GM19463 (cell line): ENCODE measurements at regions not wholly inside any gene's neighbourhood (a gene's known extent, or its start where the extent isn't known, plus 50 kb on each side); places are given as distances from the start of the nearest gene placed in this dataset.
"Not testable (repeated sequence)": the region's sequence is repeated elsewhere in the genome, so short reads cannot be mapped to it uniquely, and the experiment has no call there.

ENCODE experiments used
- ATAC-seq: cut with Tn5 transposase; IDR thresholded peaks from one replicate; pipeline ENCODE4 v1.9.1; 2021; ENCODE audit warnings: mild to moderate bottlenecking, moderate library complexity; ENCODE audit not compliant: unreplicated experiment

DNA sequence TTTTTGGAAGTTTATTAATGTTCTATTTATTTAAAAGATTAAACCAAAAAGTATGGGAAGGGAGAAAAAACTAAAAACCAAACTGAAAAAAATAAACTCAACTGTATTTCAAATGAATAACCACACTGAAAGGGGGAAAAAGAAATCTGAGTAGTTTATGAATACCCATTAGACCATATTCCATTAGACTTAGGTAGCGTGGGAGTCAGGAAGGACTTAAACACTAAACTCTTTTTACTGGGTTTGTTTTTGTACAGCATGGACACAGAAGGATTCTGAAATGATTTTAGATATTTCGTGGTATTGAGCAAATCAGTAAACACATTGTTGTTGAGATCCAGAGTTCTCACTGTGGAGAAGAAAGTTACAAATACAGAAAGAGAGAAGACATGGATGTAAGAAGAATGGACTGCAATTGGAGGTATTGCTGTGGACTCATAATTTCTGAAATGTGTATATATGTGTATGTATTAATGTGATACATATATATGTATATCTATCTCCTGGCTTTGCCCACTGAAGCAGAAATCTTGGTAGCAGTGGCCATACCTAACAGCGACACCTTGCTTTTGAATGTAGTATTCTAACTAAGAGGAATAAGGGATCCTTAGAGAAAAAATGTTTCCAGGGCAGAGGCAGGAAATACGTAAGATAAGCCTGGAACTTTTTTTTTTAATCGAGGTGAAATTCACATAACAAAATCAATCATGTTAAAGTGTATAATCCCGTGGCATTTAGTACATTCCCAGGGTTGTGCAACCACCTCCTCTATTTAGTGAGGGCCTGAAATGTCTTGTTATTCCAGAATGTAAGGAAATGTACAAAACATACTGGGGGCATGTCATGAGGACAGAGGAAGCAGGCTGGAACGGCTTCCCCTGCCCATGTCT lies 228.8 kb downstream of the SMARCA2 start:
- no peak for ATAC-seq

DNA sequence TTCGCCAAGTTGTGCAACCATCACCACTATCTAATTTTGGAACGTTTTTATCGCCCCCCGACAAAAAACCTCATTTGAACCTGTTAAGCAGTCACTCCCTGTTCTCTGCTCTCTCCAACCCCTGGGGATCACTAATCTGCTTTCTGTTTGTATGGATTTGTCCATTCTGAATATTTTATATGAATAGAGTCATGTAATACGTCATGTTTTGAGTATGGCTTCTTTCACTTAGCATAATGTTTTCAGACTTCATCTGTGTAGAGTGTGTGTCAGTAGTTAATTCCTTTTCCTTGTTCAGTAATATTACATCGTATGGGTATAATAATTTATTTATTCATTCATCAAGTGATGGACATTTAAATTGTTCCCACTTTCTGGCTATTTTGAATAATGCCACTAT lies 232.2 kb downstream of the SMARCA2 start:
- ATAC-seq, result no peak

DNA sequence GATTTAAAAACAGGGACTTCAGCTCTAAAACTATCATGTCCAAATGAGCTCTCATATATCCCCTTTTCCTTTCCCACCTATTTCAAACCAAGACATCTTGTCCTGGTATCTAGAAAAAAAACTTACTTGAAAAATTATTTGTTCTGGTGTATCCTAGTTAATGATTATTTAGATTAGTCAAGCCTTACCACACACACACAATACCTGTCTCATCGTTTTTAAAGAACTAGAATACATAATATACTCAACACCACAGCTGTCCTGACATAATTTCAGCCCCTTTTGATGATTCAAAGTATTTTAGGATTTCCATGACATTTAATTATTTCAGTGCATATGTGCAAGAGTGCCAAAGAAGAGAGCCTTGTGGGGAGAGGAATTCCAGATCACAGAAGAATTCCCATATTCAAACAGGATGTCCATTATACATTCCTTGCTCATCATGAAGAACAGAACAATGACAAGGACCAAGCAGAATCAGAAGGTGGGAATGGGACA lies 233.7 kb downstream of the SMARCA2 start:
- ATAC-seq, result no peak

DNA sequence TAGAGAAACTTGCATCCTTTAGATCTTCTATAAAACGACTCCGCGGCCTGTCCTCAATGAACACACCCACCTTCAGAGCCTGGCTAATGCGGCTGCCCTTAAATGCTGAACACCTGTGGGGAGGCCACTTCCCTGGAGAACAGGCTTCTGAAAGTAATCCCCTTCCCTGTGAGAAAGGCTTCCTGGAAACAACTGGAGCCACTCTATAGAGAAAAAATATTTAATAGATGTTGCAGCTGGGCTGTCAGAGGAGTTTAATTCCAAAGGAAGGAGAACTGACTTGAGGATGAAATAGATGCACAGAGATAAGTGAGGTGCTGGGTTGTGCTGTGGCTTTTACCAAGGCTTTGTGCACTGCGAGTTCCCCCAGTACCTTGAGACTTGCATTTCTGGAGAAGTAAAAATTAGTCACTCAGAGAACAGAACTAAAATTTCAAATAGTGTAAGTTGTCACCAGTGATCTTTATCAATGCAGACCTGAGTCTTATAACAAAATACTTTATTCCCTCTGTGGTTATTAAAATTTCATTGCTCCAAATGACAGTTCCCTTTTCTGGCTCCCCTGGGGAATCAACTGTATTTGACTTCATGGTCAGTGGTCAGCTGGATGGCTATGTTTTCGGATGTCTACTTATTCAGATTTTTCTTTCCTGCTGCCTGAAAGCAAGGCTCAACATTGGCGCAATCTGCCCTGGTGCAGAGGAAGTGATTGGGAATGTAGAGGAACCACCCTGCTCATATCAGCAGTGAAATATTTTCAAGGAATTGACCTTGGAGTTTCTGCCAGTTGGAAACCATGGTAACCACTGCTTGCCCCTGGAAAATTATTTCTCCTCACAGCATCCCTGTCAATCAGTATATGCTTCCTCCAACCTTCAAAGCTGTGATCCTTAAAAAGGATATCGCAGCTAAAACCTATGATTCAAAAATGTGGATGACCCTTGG lies 238.8 kb downstream of the SMARCA2 start:
- no peak for ATAC-seq

DNA sequence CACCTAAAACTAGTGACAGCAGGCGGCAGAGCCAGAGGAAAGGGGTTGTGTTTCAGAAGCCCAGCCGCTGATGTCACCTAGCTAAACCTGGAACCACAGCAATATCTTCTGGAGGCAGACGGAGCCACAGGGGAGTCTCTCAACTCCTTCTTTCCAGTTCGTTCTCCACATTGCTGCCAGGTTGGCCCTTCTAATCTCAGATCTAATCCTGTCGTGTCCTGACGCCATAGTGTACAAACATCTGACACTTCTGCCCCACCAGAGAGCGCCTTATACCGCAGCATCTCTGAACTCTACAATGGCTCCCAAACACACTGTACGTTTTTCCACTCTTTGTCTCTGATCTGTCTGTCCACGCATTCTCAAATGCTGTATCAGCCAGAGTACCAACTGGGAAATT lies 240.0 kb downstream of the SMARCA2 start:
- no peak for ATAC-seq

DNA sequence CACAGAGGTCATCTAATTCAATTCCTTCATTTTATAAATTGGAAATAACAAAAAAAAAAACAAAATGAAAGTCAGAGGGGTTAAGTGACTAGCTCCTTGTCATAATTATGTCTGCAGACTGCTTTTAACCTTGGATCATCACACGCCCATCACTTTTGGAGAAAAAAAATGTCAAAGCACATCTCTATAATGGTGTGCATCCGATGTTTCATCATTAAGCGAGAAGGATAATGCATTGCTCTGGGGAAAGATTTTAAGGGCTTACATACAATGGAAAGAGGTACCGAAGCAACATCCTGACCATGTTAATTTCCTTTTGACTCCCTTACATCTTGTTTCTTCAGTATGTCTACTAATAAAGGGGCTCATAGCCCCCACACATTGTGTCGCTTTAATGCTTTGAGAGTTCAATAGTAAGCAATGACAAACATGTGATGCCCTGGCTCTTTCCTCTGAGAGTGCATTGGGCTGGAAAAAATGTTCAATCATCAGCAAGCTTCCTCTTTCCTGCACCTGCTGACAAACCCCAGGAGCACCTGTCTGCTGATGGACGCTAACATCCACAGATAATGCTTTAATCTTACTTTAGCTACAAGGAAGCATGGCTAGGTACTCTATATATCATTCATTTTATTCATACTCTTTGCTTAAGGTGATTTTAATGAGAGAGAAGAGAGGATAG lies 242.2 kb downstream of the SMARCA2 start:
- no peak for ATAC-seq

DNA sequence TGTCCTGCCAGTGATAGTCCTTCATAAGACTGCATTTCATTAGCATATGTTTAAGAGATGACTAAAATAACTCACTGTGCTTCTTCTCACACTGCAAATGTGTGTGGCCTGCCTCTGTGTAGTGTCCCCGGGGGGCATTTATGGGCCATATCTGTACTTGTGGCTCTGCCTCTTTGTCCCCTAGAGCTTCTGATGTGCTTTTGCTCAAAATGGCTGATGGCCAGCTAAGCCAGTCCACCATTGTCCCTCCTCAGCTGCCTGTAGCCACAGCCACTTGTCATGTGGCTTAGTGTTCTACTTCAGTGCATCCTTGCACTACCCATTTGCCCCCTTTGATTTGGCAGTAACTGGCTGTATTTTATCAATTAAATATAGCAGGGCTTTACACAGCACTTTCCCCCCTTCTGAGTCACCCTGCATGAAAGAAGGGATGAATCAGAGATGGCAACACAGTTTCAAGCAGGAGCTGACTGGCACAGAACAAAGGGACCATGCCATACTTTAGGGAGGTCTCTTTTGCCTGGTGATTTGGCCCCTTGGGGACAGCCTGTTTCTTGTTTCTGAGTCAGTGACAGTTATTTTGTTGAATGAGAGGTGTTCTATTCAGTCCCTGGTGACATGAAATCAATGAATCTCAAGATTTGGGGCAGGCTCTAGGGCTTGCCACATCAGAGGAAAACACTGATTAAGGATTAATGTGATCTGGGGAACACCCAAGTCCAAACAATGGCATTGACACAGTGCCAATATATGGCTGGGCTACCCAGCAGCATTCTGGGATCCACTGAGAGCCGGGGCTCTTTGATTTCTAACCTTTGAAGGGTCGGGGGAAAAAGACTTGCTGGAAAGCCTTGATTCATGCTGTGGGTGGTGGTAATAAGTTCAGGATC lies 245.5 kb downstream of the SMARCA2 start:
- no peak for ATAC-seq

DNA sequence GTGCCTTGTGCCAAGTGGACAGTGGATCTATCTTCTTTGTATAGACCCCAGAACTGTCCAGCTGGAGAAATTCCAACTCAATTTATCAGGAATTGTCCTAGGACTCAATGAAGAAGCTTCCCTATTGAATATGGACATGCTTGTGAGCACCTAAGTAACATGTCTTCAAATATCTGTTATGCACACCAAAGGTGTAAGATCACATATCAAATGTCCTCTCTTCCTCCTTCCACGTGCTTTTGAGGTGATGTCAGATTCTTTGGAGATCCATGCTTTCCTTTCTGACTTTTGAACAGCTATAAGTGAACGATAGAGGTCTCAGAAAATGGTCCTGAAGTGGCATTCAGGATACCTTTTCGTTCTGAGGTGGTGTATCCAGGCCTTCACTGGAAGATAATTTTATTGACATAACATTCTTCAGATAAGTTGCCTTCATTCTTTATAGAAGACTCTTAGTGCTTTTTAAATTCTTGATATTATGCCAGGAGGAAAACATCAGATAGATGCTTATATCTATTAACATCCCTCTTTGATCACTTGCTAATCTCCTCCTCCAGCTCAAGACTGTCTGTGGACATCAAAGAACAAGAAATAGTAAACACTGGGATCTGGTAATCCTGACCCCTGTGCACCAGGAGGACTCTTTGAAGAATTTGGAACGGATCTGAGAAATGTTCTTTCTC lies 246.4 kb downstream of the SMARCA2 start:
- ATAC-seq, result no peak

DNA sequence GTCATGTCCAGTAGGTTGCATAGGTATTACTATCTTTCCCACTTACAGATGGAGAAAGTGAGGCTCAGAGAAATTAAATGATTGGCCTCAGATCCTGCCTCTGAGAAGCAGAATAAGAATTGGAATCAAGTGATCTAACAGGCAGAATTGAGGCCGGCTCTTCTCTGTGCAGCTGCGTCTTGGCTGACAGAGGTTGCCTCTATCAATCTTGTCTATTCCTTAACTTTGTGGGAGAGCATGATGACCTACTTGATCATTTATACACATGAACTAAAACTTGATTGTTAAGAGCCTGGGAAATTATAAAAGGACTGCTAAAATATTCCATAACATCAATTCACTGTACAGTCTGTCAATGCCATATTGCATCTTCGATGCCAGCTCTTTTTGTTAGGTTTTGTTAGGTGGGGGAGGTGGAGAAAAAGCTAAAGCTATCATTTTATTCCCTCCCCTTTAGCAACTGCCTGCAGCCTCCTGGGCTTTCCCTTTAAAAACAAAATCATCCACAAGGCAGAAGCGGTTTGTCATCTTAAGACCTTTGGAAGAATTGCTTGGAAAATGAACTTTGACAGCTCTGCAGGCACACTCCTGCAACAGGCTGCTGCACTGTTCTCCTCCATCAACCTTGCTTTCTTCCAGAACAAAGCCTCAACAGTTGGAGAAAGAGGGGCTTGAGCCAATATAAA lies 247.4 kb downstream of the SMARCA2 start:
- no peak for ATAC-seq

DNA sequence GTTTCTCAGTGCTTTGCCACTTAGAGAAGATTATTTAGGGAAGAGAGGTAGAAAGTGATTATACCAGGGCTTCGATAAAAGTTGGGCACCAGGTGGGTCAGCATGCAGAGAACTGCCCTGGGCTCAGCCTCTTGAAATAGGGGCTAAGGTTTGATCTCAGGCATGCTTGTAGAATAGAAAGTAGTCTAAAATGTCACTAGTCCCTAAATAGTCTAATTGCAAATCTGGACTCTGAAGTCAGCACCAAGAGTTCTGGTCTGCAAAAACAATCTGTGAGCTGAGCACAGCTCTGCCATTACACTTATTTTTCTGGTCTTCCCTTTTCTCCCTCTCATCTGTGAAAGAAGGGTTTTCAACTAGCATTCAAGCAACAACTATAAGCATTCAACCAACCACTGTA lies 248.0 kb downstream of the SMARCA2 start:
- ATAC-seq, result no peak

DNA sequence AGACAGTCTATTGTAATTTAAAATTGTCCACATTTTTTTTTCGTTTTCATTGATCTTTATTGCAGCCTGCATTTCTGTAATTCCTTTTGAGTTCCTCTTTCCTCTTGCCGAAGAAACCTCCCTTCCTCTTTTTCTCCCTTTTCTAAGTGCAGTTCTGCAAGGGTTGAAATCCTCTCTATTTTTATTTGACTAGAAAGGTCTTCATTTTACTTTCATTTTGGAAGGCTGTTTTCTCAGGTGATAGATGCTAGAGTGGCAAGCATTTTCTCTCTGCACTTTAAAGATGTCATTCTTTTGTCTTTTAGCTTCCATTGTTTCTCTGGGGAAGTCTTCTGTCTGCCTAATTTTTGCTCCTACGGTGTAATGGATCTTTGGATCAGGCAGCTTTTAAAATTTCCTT lies 248.5 kb downstream of the SMARCA2 start:
- ATAC-seq, result no peak

DNA sequence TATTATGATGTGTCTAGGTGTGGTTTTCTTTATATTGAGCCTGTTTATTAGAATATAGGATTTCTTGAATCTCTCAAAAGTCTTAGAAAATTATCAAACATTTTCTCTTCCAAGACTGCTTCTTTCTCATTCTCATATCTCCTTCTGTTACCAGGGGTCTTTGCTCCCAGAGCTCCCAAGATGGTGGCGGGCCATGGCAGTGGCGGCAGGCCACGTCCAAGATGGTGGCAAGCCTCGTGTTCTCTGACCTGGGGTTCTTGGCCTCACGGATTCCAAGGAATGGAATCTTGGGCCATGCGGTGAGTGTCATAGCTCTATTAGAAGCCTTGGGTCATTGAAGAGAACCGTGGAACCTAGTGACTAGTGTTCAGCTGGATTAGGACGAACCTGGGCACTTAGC lies 248.9 kb downstream of the SMARCA2 start:
- no peak for ATAC-seq

DNA sequence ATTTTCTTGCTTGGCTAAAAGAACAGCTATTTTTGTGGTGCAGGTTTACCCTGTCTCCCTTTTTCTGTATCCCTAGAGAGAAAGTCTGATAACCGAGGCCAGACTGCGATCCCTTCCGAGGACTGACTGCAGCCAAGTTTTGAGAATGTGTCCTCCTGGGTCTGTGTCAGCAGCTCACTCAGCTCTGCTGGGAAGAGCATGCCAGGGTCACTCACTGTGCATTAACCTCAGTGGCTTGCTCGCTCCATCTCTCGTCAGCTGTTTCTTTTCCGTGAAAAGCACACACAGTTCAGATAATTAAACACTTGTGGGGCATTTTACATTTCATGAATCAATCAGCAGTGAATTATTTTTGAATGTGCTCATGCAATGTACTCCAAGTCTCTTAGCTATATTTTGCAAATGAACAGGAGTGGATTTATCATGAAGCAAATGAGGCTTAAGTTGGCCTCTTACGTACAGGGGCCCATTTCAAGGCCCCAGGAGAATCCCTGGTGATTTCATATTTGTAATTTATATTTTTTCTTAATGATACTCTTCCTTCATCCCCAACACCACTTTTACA lies 252.1 kb downstream of the SMARCA2 start:
- no peak for ATAC-seq

DNA sequence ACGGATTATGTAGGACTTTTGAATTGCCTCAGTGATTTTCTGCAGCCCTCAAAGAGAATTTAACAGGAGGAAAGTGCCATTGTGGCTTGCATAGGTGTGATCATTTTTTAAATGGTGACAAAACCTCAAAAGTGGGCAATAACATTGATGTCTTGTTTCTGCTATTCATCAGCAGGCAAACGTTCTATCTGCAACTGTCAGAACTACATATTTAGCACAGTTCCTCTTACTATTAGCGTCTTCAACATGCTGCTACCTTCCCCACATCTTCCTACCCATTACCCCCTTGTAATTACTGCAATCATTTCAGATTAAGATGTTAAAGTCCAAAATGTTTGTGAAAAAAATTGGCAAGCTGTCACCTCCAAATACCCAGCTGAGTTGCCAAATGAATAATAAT lies 254.6 kb downstream of the SMARCA2 start:
- ATAC-seq, result no peak

DNA sequence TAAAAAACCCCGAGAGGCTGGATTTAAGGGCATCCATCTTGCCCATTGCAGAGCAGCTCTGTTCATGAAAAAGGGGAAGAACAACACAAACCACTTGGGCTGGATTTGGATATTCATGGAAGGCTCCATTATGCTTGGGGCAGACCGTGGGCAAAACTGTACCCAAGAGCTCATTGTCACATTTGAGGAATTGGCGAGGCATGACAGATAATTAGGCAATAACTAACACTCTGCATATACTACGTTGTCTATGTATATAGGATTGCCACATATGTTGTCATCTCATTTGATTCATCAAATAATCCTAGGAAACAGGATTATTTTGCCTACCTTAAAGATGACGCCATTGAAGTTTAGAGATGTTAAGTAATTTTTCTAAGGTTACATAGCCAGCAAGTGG lies 255.4 kb downstream of the SMARCA2 start:
- ATAC-seq, result no peak

DNA sequence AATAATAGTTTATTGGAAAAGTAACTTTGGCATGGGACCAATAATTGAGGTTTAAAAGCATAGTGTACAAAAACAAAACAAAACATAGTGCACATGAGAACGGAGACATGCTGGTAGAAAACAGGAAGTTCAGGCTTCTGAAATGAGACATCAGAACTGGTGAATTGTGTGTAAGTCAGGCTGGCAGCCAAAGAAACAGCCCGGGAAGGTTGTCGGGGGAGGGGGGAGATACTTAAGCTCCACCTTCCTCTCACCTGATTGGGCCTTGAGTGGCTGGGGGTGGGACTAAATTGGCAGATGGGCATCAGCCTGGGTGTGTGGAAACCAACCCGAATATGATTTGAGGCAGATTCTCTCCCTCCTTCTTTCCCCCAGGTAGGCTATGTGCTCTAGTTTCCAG lies 256.3 kb downstream of the SMARCA2 start:
- ATAC-seq, result peak; percentile 85

DNA sequence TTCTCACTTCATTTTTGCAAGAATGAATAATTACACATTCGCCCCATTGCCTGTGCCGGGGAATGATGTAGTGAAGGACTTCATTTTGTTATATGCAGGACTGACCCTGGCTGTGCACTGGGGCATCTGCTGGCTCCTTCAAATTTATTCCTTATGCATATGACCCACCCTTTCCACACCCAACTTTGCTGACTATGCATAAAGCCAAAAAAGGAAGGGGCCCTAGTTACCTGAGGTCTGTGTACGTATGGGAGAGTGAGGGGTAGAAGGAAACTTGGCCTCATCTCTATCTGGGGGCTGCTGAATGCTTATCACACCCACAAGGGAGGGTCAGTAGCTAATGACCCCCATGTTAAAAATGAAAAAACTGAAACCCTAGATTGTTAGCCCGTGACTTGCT lies 259.6 kb downstream of the SMARCA2 start:
- no peak for ATAC-seq

DNA sequence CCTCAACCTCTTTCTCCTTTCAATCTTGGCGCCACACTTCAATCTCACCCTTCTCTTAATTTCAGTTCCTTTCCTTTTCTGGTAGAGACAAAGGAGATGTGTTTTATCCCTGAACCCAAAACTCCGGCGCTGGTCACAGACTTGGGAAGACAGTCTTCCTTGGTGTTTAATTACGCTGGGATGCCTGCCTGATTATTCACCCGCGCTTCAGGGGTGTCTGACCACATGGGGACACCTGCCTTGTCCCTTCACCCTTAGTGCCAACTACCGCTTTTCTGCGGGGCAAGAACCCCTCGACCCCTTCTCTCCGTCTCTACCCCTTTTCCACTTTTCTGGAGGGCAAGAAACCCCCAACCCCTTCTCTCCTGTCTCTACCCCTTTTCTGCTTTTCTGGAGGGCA lies 261.1 kb downstream of the SMARCA2 start:
- no peak for ATAC-seq

DNA sequence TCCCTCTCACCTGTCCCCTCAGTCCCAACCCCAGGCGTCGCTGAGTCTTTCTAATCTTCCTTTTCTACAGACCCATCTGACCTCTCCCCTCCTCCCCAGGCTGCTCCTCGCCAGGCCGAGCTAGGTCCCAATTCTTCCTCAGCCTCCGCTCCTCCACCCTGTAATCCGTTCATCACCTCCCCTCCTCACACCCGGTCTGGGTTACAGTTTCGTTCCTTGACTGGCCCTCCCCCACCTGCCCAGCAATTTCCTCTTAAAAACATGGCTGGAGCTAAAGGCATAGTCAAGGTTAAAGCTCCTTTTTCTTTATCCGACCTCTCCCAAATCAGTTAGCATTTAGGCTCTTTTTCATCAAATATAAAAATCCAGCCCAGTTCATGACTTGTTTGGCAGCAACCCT lies 262.0 kb downstream of the SMARCA2 start:
- not testable (repeated sequence) for ATAC-seq
